GM23338 (cell line): ENCODE measurements at regions not wholly inside any gene's neighbourhood (a gene's known extent, or its start where the extent isn't known, plus 50 kb on each side); places are given as distances from the start of the nearest gene placed in this dataset.
A peak's percentile ranks its signal among the peaks of the same experiment; 100 is the strongest.

ENCODE experiments used
- ATAC-seq: fragments of 200-7000 bp; cut with Tn5 transposase; 3 replicates; pipeline ENCODE4 v1.9.1; 2020
- DNase-seq: peaks from one replicate; pipeline ENCODE4 v3.0.0-alpha.2; 2015; ENCODE audit warnings: low spot score
- H2AFZ ChIP-seq: fragments of 200-600 bp; sonication (generic); 2 replicates; pipeline ENCODE4 v1.8.0; 2016; ENCODE audit warnings: antibody characterized with exemption, mild to moderate bottlenecking, moderate library complexity
- H3F3A ChIP-seq: fragments of 200-600 bp; sonication (generic); replicated peaks from 2 replicates; pipeline ENCODE4 v1.8.0; 2017; ENCODE audit warnings: antibody characterized with exemption, mixed run types, low read depth
- H3K27ac ChIP-seq: fragments of 200-600 bp; sonication (generic); 2 replicates; pipeline ENCODE4 v1.6.1; 2016; ENCODE audit warnings: low read depth
- H3K27me3 ChIP-seq: fragments of 200-600 bp; sonication (generic); 2 replicates; pipeline ENCODE4 v1.8.0; 2016; ENCODE audit warnings: mild to moderate bottlenecking, mixed run types, moderate library complexity; ENCODE audit not compliant: insufficient read depth
- H3K36me3 ChIP-seq: fragments of 200-600 bp; sonication (generic); 2 replicates; pipeline ENCODE4 v1.8.0; 2016; ENCODE audit warnings: mild to moderate bottlenecking; ENCODE audit not compliant: insufficient read depth
- H3K4me1 ChIP-seq: fragments of 200-600 bp; sonication (generic); 2 replicates; pipeline ENCODE4 v1.8.0; 2016; ENCODE audit warnings: mild to moderate bottlenecking, moderate library complexity; ENCODE audit not compliant: insufficient read depth
- H3K4me2 ChIP-seq: fragments of 200-600 bp; sonication (generic); 2 replicates; pipeline ENCODE4 v1.7.1; 2017; ENCODE audit warnings: mixed run types
- H3K4me3 ChIP-seq: fragments of 200-600 bp; sonication (generic); 2 replicates; pipeline ENCODE4 v1.6.1; 2016; ENCODE audit warnings: mixed run types
- H3K79me2 ChIP-seq: fragments of 200-600 bp; sonication (generic); replicated peaks from 2 replicates; pipeline ENCODE4 v1.8.0; 2017; ENCODE audit warnings: mild to moderate bottlenecking; ENCODE audit not compliant: insufficient read depth
- H3K9me2 ChIP-seq: fragments of 200-600 bp; sonication (generic); 2 replicates; pipeline ENCODE4 v1.8.0; 2017; ENCODE audit not compliant: insufficient read depth
- H4K20me1 ChIP-seq: fragments of 200-600 bp; sonication (generic); replicated peaks from 2 replicates; pipeline ENCODE4 v1.8.0; 2017; ENCODE audit warnings: mild to moderate bottlenecking; ENCODE audit not compliant: insufficient read depth
- H3K27ac Mint-ChIP-seq: 2 replicates; pipeline ENCODE4 v1.8.0; 2020; ENCODE audit warnings: inconsistent platforms, mild to moderate bottlenecking, moderate library complexity, mixed read lengths
- H3K27me3 Mint-ChIP-seq: 3 replicates; pipeline ENCODE4 v1.8.0; 2022; ENCODE audit warnings: low read depth, mild to moderate bottlenecking, moderate library complexity, mixed read lengths, inconsistent platforms; ENCODE audit not compliant: insufficient read depth, poor library complexity
- H3K36me3 Mint-ChIP-seq: 3 replicates; pipeline ENCODE4 v1.8.0; 2021; ENCODE audit warnings: low read depth, mild to moderate bottlenecking, inconsistent platforms, moderate library complexity, mixed read lengths
- H3K4me1 Mint-ChIP-seq: 3 replicates; pipeline ENCODE4 v1.8.0; 2020; ENCODE audit warnings: mild to moderate bottlenecking, inconsistent platforms, mixed read lengths
- H3K4me3 Mint-ChIP-seq: 3 replicates; pipeline ENCODE4 v1.8.0; 2021; ENCODE audit warnings: moderate library complexity, mild to moderate bottlenecking, inconsistent platforms, mixed read lengths
- H3K9me3 Mint-ChIP-seq: 3 replicates; pipeline ENCODE4 v1.8.0; 2020; ENCODE audit warnings: moderate library complexity, mild to moderate bottlenecking, inconsistent platforms, mixed read lengths
- CREB1 ChIP-seq: fragments of 250-450 bp; sonication (Bioruptor Pico); IDR thresholded peaks from 2 replicates; pipeline ENCODE4 v1.5.0; 2020; ENCODE audit warnings: low read depth, mild to moderate bottlenecking, moderate library complexity
- EZH2phosphoT487 ChIP-seq: fragments of 200-600 bp; sonication (generic); IDR thresholded peaks from one replicate; pipeline ENCODE4 v1.8.1; 2018; ENCODE audit warnings: antibody characterized with exemption; ENCODE audit not compliant: unreplicated experiment
- NANOG ChIP-seq: IDR thresholded peaks from 2 replicates; pipeline ENCODE4 v1.6.1; 2016; ENCODE audit warnings: antibody characterized with exemption, borderline replicate concordance
- STAT1 ChIP-seq: IDR thresholded peaks from one replicate; pipeline ENCODE4 v1.6.1; 2016; ENCODE audit warnings: antibody characterized with exemption; ENCODE audit not compliant: unreplicated experiment
- ZNF114 ChIP-seq: fragments of 250-450 bp; sonication (Bioruptor Pico); IDR thresholded peaks from 2 replicates; pipeline ENCODE4 v1.5.0; 2020; ENCODE audit warnings: mild to moderate bottlenecking, moderate library complexity
- ZNF331 ChIP-seq: fragments of 250-450 bp; sonication (Bioruptor Pico); IDR thresholded peaks from 2 replicates; pipeline ENCODE4 v1.5.0; 2020; ENCODE audit warnings: low read depth, mild to moderate bottlenecking, moderate library complexity
- TF ChIP-seq, protein P1 (sequence below): fragments of 250-450 bp; sonication (Bioruptor Pico); IDR thresholded peaks from 2 replicates; pipeline ENCODE4 v1.5.0; 2020; ENCODE audit warnings: mild to moderate bottlenecking, moderate library complexity
- TF ChIP-seq, protein P2 (sequence below): IDR thresholded peaks from 2 replicates; pipeline ENCODE4 v1.6.1; 2016; ENCODE audit warnings: antibody characterized with exemption

DNA sequence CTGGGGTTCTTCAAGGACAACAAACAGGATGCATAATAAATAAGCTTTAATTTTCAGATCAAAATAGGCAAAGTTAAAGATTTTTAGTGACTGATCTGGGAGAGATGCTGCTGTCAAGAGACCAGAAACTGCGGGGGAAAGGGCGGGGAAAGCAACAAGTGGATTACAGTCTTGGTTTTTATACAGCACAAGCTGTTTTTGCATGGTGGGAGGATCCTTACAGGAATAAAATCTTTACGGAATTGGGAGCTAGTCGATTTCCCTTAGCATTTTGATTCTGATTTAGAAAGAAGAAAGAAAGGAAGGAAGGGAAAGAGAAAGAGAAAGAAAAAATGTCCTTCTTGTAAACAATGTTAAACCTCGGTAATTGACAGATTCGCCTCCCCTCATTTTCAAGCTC is 242.3 kb upstream of the SP8 start (continued):
- TF ChIP-seq, protein P1, sequence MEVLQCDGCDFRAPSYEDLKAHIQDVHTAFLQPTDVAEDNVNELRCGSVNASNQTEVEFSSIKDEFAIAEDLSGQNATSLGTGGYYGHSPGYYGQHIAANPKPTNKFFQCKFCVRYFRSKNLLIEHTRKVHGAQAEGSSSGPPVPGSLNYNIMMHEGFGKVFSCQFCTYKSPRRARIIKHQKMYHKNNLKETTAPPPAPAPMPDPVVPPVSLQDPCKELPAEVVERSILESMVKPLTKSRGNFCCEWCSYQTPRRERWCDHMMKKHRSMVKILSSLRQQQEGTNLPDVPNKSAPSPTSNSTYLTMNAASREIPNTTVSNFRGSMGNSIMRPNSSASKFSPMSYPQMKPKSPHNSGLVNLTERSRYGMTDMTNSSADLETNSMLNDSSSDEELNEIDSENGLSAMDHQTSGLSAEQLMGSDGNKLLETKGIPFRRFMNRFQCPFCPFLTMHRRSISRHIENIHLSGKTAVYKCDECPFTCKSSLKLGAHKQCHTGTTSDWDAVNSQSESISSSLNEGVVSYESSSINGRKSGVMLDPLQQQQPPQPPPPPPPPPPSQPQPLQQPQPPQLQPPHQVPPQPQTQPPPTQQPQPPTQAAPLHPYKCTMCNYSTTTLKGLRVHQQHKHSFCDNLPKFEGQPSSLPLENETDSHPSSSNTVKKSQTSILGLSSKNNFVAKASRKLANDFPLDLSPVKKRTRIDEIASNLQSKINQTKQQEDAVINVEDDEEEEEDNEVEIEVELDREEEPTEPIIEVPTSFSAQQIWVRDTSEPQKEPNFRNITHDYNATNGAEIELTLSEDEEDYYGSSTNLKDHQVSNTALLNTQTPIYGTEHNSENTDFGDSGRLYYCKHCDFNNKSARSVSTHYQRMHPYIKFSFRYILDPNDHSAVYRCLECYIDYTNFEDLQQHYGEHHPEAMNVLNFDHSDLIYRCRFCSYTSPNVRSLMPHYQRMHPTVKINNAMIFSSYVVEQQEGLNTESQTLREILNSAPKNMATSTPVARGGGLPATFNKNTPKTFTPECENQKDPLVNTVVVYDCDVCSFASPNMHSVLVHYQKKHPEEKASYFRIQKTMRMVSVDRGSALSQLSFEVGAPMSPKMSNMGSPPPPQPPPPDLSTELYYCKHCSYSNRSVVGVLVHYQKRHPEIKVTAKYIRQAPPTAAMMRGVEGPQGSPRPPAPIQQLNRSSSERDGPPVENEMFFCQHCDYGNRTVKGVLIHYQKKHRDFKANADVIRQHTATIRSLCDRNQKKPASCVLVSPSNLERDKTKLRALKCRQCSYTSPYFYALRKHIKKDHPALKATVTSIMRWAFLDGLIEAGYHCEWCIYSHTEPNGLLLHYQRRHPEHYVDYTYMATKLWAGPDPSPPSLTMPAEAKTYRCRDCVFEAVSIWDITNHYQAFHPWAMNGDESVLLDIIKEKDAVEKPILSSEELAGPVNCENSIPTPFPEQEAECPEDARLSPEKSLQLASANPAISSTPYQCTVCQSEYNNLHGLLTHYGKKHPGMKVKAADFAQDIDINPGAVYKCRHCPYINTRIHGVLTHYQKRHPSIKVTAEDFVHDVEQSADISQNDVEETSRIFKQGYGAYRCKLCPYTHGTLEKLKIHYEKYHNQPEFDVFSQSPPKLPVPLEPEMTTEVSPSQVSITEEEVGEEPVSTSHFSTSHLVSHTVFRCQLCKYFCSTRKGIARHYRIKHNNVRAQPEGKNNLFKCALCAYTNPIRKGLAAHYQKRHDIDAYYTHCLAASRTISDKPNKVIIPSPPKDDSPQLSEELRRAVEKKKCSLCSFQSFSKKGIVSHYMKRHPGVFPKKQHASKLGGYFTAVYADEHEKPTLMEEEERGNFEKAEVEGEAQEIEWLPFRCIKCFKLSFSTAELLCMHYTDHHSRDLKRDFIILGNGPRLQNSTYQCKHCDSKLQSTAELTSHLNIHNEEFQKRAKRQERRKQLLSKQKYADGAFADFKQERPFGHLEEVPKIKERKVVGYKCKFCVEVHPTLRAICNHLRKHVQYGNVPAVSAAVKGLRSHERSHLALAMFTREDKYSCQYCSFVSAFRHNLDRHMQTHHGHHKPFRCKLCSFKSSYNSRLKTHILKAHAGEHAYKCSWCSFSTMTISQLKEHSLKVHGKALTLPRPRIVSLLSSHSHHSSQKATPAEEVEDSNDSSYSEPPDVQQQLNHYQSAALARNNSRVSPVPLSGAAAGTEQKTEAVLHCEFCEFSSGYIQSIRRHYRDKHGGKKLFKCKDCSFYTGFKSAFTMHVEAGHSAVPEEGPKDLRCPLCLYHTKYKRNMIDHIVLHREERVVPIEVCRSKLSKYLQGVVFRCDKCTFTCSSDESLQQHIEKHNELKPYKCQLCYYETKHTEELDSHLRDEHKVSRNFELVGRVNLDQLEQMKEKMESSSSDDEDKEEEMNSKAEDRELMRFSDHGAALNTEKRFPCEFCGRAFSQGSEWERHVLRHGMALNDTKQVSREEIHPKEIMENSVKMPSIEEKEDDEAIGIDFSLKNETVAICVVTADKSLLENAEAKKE (CRISPR knock-in tag) = no peak
- TF ChIP-seq, protein P2, sequence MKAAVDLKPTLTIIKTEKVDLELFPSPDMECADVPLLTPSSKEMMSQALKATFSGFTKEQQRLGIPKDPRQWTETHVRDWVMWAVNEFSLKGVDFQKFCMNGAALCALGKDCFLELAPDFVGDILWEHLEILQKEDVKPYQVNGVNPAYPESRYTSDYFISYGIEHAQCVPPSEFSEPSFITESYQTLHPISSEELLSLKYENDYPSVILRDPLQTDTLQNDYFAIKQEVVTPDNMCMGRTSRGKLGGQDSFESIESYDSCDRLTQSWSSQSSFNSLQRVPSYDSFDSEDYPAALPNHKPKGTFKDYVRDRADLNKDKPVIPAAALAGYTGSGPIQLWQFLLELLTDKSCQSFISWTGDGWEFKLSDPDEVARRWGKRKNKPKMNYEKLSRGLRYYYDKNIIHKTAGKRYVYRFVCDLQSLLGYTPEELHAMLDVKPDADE = no peak
- TF ChIP-seq ZNF331 (CRISPR knock-in tag) (no peak), EZH2phosphoT487 (no peak)

DNA sequence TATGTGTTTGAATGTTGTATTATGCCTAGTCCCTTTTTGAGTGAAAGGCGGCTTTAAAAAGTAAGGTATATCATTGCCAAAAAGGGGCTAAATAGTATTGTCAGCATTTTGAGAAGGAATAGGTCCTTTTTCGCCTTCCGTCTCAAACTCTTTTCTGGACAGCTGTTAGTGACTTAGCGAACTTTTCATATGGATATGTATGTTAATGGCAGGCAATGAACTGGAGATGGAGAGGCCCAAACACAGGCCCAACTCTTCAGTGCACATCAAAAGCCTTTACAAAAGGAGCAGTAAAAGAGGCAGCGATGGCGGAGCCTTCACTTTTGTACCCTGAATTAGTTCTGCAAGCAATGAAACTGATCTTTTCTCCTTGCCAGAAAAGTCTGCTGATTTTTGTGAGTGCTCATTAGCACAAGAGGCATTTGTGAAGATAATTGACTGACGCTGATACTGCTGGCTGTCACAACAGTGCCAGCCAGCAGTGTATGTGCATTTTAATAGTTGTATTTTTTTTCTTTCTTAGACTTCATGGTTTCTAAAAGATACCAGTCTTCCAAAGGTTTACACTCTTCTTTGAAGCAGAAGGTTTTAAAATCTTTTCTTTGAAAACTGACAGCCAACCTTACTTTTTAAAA is 243.7 kb upstream of the SP8 start:
- Mint-ChIP-seq H3K9me3 (no peaks in the 10 kb centered on the region), H3K27me3 (peaks cover 4% of the 10 kb centered on the region), H3K36me3 (no peaks in the 10 kb centered on the region), H3K4me3 (peak overlapping the region; percentile 37; the same call in 2 of the 3 replicates), H3K27ac (no peak overlapping the region), H3K4me1 (peaks cover 67% of the 10 kb centered on the region)
- peak; percentile 84 for DNase-seq
- H3K4me3 ChIP-seq = peak overlapping the region; percentile 14; the same call in 1 of the 2 replicates
- TF ChIP-seq STAT1 (no peak), NANOG (peak; percentile 86; the same call in 1 of the 2 replicates), CREB1 (CRISPR knock-in tag) (0 out of 2 replicates have a peak, but pooled peaks have one; percentile 17), ZNF114 (CRISPR knock-in tag) (no peak)
- TF ChIP-seq, protein P1 (CRISPR knock-in tag) = peak; percentile 57
- peaks cover 60% of the 10 kb centered on the region for H3K4me1 ChIP-seq
- H3K36me3 ChIP-seq = no peaks in the 10 kb centered on the region
- H3K27me3 ChIP-seq = no peaks in the 10 kb centered on the region
- no peaks in the 10 kb centered on the region for H3K79me2 ChIP-seq
- peaks cover 10% of the 10 kb centered on the region; the same call in 1 of the 2 replicates for H3F3A ChIP-seq
- ATAC-seq = peak; percentile 92
- no peaks in the 10 kb centered on the region for H3K9me2 ChIP-seq
- no peaks in the 10 kb centered on the region for H4K20me1 ChIP-seq
- H3K27ac ChIP-seq = peak overlapping the region; percentile 12; the same call in 1 of the 2 replicates
- no peak overlapping the region for H2AFZ ChIP-seq
- peak overlapping the region; percentile 60 for H3K4me2 ChIP-seq
